K562 (cell line): ENCODE measurements at regions not wholly inside any gene's neighbourhood (a gene's known extent, or its start where the extent isn't known, plus 50 kb on each side); places are given as distances from the start of the nearest gene placed in this dataset.

ENCODE experiments used
- ATAC-seq: fragments of 200-7000 bp; cut with Tn5 transposase; 3 replicates; pipeline ENCODE4 v1.9.1; 2020; ENCODE audit warnings: moderate library complexity
- BruUV-seq: library from RNA; stranded (reverse); fragments of 400-500 nt; replicated peaks from 2 replicates; lab custom pipeline; 2021; lab: Mats Ljungman, UMichigan
- CTCF ChIA-PET: fragments of 300-600 bp; formaldehyde crosslinking; extraction: SDS; loops from one replicate; lab custom pipeline; 2021; ENCODE audit warnings: low intra/inter-chr PET ratio; lab: Yijun Ruan, JAX
- POLR2A ChIA-PET: fragments of 300-600, 350-650 bp; sonication (Branson Sonifier 250); formaldehyde crosslinking; extraction: SDS; loops from one replicate; lab custom pipeline; 2021; ENCODE audit warnings: antibody characterized with exemption, inconsistent platforms; lab: Yijun Ruan, JAX
- DNase-seq, 4 experiments: peaks; one replicate each; pipeline versions ENCODE4 v3.0.0 to v3.0.0-alpha.2; 2011 to 2018; ENCODE audit warnings: low spot score in 3 of 4, mixed read lengths in 3 of 4; ENCODE audit errors: extremely low read depth in 1 of 4
- FAIRE-seq: peaks from 2 replicates; lab custom pipeline; 2011; peaks lifted over from hg19 to GRCh38; lab: Jason Lieb, UNC
- H2AFZ ChIP-seq: 2 replicates; pipeline ENCODE4 v1.6.0; 2011; ENCODE audit warnings: low read depth, low read length, control low read depth, inconsistent platforms
- H3K27ac ChIP-seq: fragments of 200-600 bp; 3 replicates; pipeline ENCODE4 v1.8.0; 2011; ENCODE audit warnings: low read depth, mild to moderate bottlenecking, control low read depth, inconsistent platforms, low read length, moderate library complexity, mixed read lengths; ENCODE audit errors: extremely low read depth
- H3K27me3 ChIP-seq, 2 experiments: fragments of 300-600 bp in 1 of 2; 2 replicates in 1 of 2; 3 replicates in 1 of 2; pipeline versions ENCODE4 v1.6.0 to v1.8.0; 2011; ENCODE audit warnings: inconsistent platforms in 2 of 2, low read length in 2 of 2, mild to moderate bottlenecking in 1 of 2, mixed read lengths in 1 of 2, moderate library complexity in 1 of 2; ENCODE audit not compliant: control insufficient read depth in 2 of 2, insufficient read depth in 2 of 2
- H3K36me3 ChIP-seq: fragments of 300-600 bp; 3 replicates; pipeline ENCODE4 v1.8.0; 2011; ENCODE audit warnings: mild to moderate bottlenecking, low read length, inconsistent platforms; ENCODE audit not compliant: control insufficient read depth, insufficient read depth
- H3K4me1 ChIP-seq, 2 experiments: fragments of 200-600 bp in 1 of 2; replicated peaks in 1 of 2; 2 replicates in 1 of 2; 3 replicates in 1 of 2; pipeline versions ENCODE4 v1.5.1 to v1.8.0; 2011; ENCODE audit warnings: inconsistent platforms in 2 of 2, low read length in 2 of 2, mild to moderate bottlenecking in 1 of 2, mixed read lengths in 1 of 2, moderate library complexity in 1 of 2; ENCODE audit not compliant: control insufficient read depth in 2 of 2, insufficient read depth in 2 of 2
- H3K4me2 ChIP-seq: 2 replicates; pipeline ENCODE4 v1.6.1; 2011; ENCODE audit warnings: low read length, control low read depth, inconsistent platforms, mixed read lengths; ENCODE audit not compliant: insufficient read depth
- H3K4me3 ChIP-seq: fragments of 200-600 bp; sonication (generic), shearing (Covaris generic); 2 replicates; pipeline ENCODE4 v1.5.1; 2016; ENCODE audit warnings: control low read depth, inconsistent platforms
- H3K79me2 ChIP-seq: fragments of 200-600 bp; 3 replicates; pipeline ENCODE4 v1.8.0; 2011; ENCODE audit warnings: low read length, inconsistent platforms; ENCODE audit not compliant: control insufficient read depth, insufficient read depth
- H3K9ac ChIP-seq, 2 experiments: 2 replicates each; pipeline versions ENCODE4 v1.6.0 to v1.6.1; 2011; ENCODE audit warnings: low read depth in 2 of 2, low read length in 2 of 2, control low read depth in 1 of 2, inconsistent platforms in 1 of 2, mild to moderate bottlenecking in 1 of 2, mixed read lengths in 1 of 2; ENCODE audit not compliant: insufficient read depth in 1 of 2
- H3K9me1 ChIP-seq: one replicate; pipeline ENCODE4 v1.6.0; 2011; ENCODE audit warnings: inconsistent platforms, mild to moderate bottlenecking, low read length, moderate library complexity; ENCODE audit not compliant: control insufficient read depth, insufficient read depth
- H3K9me3 ChIP-seq: replicated peaks from 2 replicates; pipeline ENCODE4 v1.5.1; 2011; ENCODE audit warnings: low read depth, low read length, inconsistent platforms; ENCODE audit not compliant: control insufficient read depth, insufficient read depth
- H4K20me1 ChIP-seq: replicated peaks from 2 replicates; pipeline ENCODE4 v1.6.1; 2011; ENCODE audit warnings: low read length, inconsistent platforms, mixed read lengths; ENCODE audit not compliant: control insufficient read depth, insufficient read depth
- CHD2 ChIP-seq: IDR thresholded peaks from 2 replicates; pipeline ENCODE4 v1.6.1; 2011; ENCODE audit warnings: low read depth, low read length
- CREB3 ChIP-seq: fragments of 450-650 bp; conservative IDR thresholded peaks from 2 replicates; pipeline ENCODE4 v1.6.1; 2016; ENCODE audit warnings: missing genetic modification characterization, low read depth, mild to moderate bottlenecking, missing compliant biosample characterization, moderate library complexity
- HOXB6 ChIP-seq: fragments of 250-450 bp; sonication (Bioruptor Pico); IDR thresholded peaks from 2 replicates; pipeline ENCODE4 v1.5.1; 2022; ENCODE audit warnings: mild to moderate bottlenecking, borderline replicate concordance
- MYNN ChIP-seq, 2 experiments: sonication (generic); formaldehyde crosslinking in 1 of 2; IDR thresholded peaks; 2 replicates each; pipeline versions ENCODE4 v1.5.0 to v1.6.1; 2016 to 2020; ENCODE audit warnings: antibody characterized with exemption in 1 of 2, missing genetic modification reagents in 1 of 2
- NELFE ChIP-seq: IDR thresholded peaks from 2 replicates; pipeline ENCODE4 v1.6.1; 2011; ENCODE audit warnings: mild to moderate bottlenecking; ENCODE audit not compliant: insufficient read depth, insufficient read length
- XRCC3 ChIP-seq: fragments of 450-650 bp; IDR thresholded peaks from 2 replicates; pipeline ENCODE4 v1.6.1; 2017; ENCODE audit warnings: mild to moderate bottlenecking, moderate library complexity
- ZBTB7A ChIP-seq: IDR thresholded peaks from 2 replicates; pipeline ENCODE4 v1.6.1; 2011; ENCODE audit warnings: low read depth, mild to moderate bottlenecking, low read length, moderate library complexity, borderline replicate concordance; ENCODE audit not compliant: control insufficient read depth
- in situ Hi-C: fragments of 300-500 bp; cut with MboI; formaldehyde crosslinking; loops from 4 replicates; pipeline ENCODE4 v1.15.0; 2018; ENCODE audit warnings: inconsistent platforms, mixed read lengths
- intact Hi-C: fragments of 100-400 bp; cut with micrococcal nuclease; formaldehyde crosslinking; loops from 2 replicates; pipeline ENCODE4 v1.14.2; 2022

- no peak for ATAC-seq
- ChIA-PET POLR2A (no interaction called here), CTCF (no interaction called here)
- no peaks in the 10 kb centered on the region; the same call in 1 of the 2 replicates for H3K9me3 ChIP-seq
- intact Hi-C loops: no loop called here
- no peak for FAIRE-seq
- no peak overlapping the region for H3K4me3 ChIP-seq
- H2AFZ ChIP-seq: no peak overlapping the region
- BruUV-seq: no TSS peak
- H3K27me3 ChIP-seq: no peaks in the 10 kb centered on the region
- H3K4me2 ChIP-seq: no peak overlapping the region
- TF ChIP-seq CHD2: no peak
- no peak for TF ChIP-seq CREB3 (tag)
- no peak for TF ChIP-seq MYNN (IDR thresholded peaks at IDR 0.05)
- TF ChIP-seq MYNN (CRISPR knock-in tag; IDR thresholded peaks at IDR 0.05): no peak
- TF ChIP-seq ZBTB7A: no peak
- TF ChIP-seq HOXB6 (CRISPR knock-in tag): no peak
- TF ChIP-seq XRCC3: no peak
- TF ChIP-seq NELFE: no peak
- TF ChIP-seq, all 486 proteins: peak for 0
- DNase-seq: no peak
- Histone ChIP-seq H3K9ac (no peak overlapping the region), H3K79me2 (no peaks in the 10 kb centered on the region), H4K20me1 (no peaks in the 10 kb centered on the region), H3K27ac (no peak overlapping the region), H3K9me1 (no peaks in the 10 kb centered on the region), H3K4me1 (no peaks in the 10 kb centered on the region), H3K36me3 (no peaks in the 10 kb centered on the region)
- in situ Hi-C loops: no loop called here
These were observed 152.3 kb upstream of the STEAP4 start for GRCh38 chr7:88458946-88459345.
